Coronary artery (tissue), 2 donors: ENCODE measurements at regions not wholly inside any gene's neighbourhood (a gene's known extent, or its start where the extent isn't known, plus 50 kb on each side); places are given as distances from the start of the nearest gene placed in this dataset.

Experiments used
- DNase-seq: peaks from one replicate; pipeline ENCODE4 v3.0.0-alpha.2; 2017; ENCODE audit warnings: low spot score
- H3K27ac ChIP-seq, 2 donors: fragments of 200-600 bp; sonication (generic); one replicate each; pipeline ENCODE4 v1.5.1; 2016 to 2019
- H3K4me3 ChIP-seq: fragments of 200-600 bp; sonication (generic); 2 replicates; pipeline ENCODE4 v1.5.1; 2016; ENCODE audit warnings: mild to moderate bottlenecking, moderate library complexity
- TF ChIP-seq, protein P1 (sequence below): fragments of 200-600 bp; sonication (generic); IDR thresholded peaks from one replicate; pipeline ENCODE4 v1.5.1; 2019; ENCODE audit warnings: antibody characterized with exemption

DNA sequence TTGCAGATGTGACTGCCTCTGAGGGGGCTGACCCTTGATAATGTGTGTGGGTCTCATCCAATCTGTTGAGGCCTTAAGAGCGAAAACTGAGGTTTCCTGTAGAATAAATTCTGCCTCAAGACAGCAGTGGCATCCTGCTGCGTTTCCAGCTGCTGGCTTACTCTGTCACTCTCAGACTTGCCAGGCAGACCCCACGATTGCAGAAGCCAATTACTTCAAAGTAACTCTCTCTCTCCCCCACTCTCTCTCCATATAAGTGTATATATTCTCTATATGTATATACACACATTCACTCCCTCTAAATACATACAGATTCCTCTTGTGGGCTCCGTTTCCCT lies 152.5 kb upstream of the ALKAL2 start:
- Histone ChIP-seq H3K27ac (peak overlapping the region in 1 of 2 donors; percentile 57), H3K4me3 (no peak overlapping the region)
- TF ChIP-seq, protein P1, sequence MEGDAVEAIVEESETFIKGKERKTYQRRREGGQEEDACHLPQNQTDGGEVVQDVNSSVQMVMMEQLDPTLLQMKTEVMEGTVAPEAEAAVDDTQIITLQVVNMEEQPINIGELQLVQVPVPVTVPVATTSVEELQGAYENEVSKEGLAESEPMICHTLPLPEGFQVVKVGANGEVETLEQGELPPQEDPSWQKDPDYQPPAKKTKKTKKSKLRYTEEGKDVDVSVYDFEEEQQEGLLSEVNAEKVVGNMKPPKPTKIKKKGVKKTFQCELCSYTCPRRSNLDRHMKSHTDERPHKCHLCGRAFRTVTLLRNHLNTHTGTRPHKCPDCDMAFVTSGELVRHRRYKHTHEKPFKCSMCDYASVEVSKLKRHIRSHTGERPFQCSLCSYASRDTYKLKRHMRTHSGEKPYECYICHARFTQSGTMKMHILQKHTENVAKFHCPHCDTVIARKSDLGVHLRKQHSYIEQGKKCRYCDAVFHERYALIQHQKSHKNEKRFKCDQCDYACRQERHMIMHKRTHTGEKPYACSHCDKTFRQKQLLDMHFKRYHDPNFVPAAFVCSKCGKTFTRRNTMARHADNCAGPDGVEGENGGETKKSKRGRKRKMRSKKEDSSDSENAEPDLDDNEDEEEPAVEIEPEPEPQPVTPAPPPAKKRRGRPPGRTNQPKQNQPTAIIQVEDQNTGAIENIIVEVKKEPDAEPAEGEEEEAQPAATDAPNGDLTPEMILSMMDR, result no peak
- DNase-seq, result no peak

DNA sequence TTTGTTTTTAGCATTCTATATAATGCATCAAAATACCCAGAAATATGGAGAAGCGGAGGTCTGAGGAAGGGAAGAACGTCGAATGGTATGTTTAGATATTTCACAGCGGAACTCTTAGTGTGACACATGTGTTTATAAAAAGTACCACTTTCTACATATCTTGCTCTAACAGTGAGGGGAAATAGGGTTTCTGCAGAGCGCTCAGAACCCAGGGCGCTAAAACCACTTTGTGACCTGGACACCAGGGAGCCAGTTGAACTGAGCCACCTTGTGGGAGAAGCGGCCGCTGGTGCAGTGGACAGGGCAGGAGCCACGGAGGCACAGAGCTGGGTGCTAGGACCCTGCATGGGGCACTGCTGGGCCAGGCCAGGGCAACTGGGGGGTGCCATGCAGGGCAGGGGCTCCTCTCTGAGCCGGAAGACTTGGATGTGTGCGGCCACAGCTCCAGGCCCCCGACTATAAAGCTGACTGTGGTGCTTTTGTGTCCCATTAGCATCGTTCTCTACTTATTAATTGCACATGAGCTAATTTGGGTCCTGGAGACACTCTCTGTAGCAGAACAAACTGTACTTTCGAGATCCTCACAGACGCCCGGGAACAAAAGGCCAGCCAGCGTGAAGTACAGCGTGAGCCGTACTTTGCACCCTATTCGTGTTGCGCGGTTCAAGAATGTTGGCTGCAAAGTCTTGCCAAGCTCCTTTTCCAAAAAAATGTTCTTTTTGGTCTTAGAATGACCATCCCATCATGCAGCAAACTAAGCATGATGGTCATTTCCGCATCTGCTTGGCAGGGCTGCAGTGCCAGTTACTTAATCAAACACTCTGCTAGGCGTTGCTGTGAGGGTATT lies 151.9 kb upstream of the ALKAL2 start:
- no peak for DNase-seq
- TF ChIP-seq, protein P1, result no peak
- peak overlapping the region in 1 of 2 donors; percentile 62 for H3K27ac ChIP-seq
- H3K4me3 ChIP-seq, result no peak overlapping the region

DNA sequence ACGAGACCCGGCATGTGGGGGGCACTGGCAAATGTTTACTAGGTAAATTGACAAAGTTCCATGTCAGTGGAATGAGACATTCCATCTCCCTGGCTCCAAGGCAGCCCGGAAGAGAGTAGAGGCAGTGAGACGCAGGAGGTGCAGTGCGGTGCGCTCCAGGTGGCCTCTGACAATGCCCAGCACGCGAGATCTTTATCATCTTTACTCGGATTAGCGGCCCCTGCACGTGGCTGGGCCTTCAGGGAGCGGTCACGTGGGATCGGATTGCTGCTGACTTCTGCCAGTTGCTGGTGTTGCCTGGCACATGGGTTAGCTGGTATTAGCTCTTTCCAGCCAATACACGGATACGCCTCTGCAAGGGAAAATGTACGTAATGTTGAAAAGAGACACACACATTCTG lies 151.2 kb upstream of the ALKAL2 start:
- DNase-seq, result no peak
- H3K27ac ChIP-seq, result peak overlapping the region in 1 of 2 donors; percentile 11
- TF ChIP-seq, protein P1, result no peak
- H3K4me3 ChIP-seq, result no peak overlapping the region

DNA sequence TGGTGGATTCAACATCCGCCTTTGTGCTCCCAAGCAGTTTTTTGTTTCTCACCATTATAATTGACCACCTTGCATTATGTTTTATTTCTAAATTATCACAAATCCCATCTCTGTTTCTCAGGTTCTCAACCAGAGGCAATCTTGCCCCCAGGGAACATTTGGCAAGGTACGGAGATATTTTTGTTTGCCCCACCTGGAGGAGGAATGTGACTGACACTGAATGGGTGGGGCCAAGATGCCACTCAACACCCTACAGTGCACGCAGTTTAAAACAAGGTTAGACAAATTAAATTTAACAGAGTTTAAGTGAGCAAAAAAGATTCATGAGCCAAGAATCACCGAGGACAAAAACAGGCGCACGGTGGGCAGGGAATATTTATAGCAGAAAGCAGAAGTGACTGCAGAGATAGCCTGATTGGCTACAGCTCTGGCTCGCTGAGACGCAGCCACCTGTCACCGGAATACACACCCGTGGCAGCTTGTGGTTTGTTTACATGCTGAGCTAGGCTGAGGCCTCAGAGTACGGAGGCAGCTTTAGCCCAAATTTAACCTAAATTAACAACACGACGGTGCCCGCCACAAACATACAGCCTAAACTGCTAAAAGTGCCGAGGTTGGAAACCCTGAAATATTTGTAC lies 150.0 kb upstream of the ALKAL2 start:
- no peak for DNase-seq
- Histone ChIP-seq H3K27ac (no peak overlapping the region), H3K4me3 (no peak overlapping the region)
- TF ChIP-seq, protein P1, result no peak

DNA sequence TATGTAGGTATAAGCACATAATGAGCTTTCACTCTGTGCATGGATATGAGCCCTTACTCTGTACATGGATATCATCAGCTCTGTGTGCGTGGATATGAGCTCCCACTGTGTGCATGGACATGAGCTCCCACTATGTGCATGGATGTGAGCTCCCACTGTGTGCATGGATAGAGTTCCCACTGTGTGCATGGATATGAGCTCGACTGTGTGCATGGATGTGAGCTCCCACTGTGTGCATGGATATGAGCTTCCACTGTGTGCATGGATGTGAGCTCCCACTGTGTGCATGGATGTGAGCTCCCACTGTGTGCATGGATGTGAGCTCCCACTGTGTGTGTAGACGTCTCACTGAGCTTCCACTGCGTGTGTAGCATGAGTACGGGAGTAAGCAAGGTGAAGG lies 149.3 kb upstream of the ALKAL2 start:
- no peak overlapping the region for H3K4me3 ChIP-seq
- no peak for DNase-seq
- no peak overlapping the region for H3K27ac ChIP-seq
- TF ChIP-seq, protein P1, result no peak

DNA sequence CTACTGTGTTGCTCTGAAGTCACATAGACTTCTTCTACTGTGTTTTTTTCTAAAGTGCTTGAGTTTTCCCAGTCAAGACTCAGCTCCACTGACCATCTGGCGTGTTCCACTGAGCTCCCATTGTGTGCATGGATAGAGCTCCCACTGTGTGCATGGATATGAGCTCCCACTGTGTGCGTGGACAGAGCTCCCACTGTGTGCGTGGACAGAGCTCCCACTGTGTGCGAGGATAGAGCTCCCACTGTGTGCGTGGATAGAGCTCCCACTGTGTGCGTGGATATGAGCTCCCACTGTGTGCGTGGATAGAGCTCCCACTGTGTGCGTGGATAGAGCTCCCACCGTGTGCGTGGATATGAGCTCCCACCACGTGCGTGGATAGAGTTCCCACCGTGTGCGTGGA lies 148.3 kb upstream of the ALKAL2 start:
- TF ChIP-seq, protein P1, result no peak
- Histone ChIP-seq H3K27ac (no peak overlapping the region), H3K4me3 (no peak overlapping the region)
- DNase-seq, result no peak

DNA sequence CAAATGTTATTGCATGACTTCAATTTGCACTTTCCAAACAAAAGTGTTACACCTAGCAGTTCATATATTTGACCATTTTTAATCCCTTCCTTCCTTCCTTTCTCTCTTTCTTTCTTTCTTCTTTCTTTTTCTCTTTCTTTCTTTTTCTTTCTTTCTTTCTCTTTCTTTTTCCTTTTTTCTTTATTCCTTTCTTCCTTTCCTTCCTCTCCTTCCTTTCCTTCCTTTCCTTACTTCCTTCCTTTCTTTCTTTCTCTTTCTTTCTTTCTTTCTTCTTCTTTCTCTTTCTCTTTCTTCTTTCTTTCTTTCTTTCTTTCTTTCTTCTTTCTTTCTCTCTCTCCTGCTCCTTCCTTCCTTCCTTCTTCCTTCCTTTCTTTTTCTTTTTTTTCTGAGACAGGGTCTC lies 146.7 kb upstream of the ALKAL2 start:
- DNase-seq, result no peak
- TF ChIP-seq, protein P1, result no peak
- Histone ChIP-seq H3K27ac (no peak overlapping the region), H3K4me3 (no peak overlapping the region)
